ENCODE measurements at regions not wholly inside any gene's neighbourhood (a gene's known extent, or its start where the extent isn't known, plus 50 kb on each side); places are given as distances from the start of the nearest gene placed in this dataset.

- Histone ChIP-seq H3K27ac (ENCODE audit: low read length) (no peak overlapping the region), H4K20me1 (ENCODE audit: insufficient read depth, low read length) (no peaks in the 10 kb centered on the region), H3K36me3 (ENCODE audit: insufficient read depth, low read length) (no peaks in the 10 kb centered on the region), H3K9me3 (ENCODE audit: insufficient read depth, low read length, severe bottlenecking) (no peaks in the 10 kb centered on the region), H3K27me3 (ENCODE audit: insufficient read depth, low read length, poor library complexity) (no peaks in the 10 kb centered on the region), H3K4me3 (ENCODE audit: low read depth in 1 of 2, low read length in 2 of 2) (no peak overlapping the region), H3K9ac (ENCODE audit: low read depth, low read length) (no peak overlapping the region), H2AFZ (ENCODE audit: low read depth, low read length) (no peak overlapping the region), H3K4me1 (ENCODE audit: insufficient read depth, low read length) (0 out of 2 replicates have a peak, but pooled peaks cover 7% of the 10 kb centered on the region), H3K4me2 (ENCODE audit: insufficient read depth, low read length) (no peak overlapping the region), H3K79me2 (ENCODE audit: insufficient read depth, low read length) (no peaks in the 10 kb centered on the region)
- TF ChIP-seq CTCF (IDR thresholded peaks at IDR 0.05; ENCODE audit: borderline replicate concordance, extremely low read depth, low read length, poor library complexity, severe bottlenecking): no peak
- no peak for TF ChIP-seq EZH2 (IDR thresholded peaks at IDR 0.05; ENCODE audit: borderline replicate concordance, low read depth, low read length, severe bottlenecking)
- DNase-seq (no peak), ATAC-seq (ENCODE audit: insufficient read depth, low read depth) (no peak)
Observed at GRCh38 chr1:192238421-192238820, 78.4 kb upstream of the RGS21 start.

- Histone ChIP-seq H3K79me2 (ENCODE audit: insufficient read depth, low read length) (no peaks in the 10 kb centered on the region), H3K4me3 (ENCODE audit: low read depth in 1 of 2, low read length in 2 of 2) (no peak overlapping the region), H3K27ac (ENCODE audit: low read length) (no peak overlapping the region), H3K9ac (ENCODE audit: low read depth, low read length) (no peak overlapping the region), H2AFZ (ENCODE audit: low read depth, low read length) (no peak overlapping the region), H3K4me2 (ENCODE audit: insufficient read depth, low read length) (no peak overlapping the region), H3K9me3 (ENCODE audit: insufficient read depth, low read length, severe bottlenecking) (peaks cover 8% of the 10 kb centered on the region), H4K20me1 (ENCODE audit: insufficient read depth, low read length) (no peaks in the 10 kb centered on the region), H3K27me3 (ENCODE audit: insufficient read depth, low read length, poor library complexity) (no peaks in the 10 kb centered on the region), H3K36me3 (ENCODE audit: insufficient read depth, low read length) (no peaks in the 10 kb centered on the region), H3K4me1 (ENCODE audit: insufficient read depth, low read length) (no peaks in the 10 kb centered on the region)
- DNase-seq (no peak), ATAC-seq (ENCODE audit: insufficient read depth, low read depth) (no peak)
- TF ChIP-seq CTCF (IDR thresholded peaks at IDR 0.05; ENCODE audit: borderline replicate concordance, extremely low read depth, low read length, poor library complexity, severe bottlenecking) (no peak), EZH2 (IDR thresholded peaks at IDR 0.05; ENCODE audit: borderline replicate concordance, low read depth, low read length, severe bottlenecking) (no peak)
Observed at GRCh38 chr1:192243721-192244120, 73.1 kb upstream of the RGS21 start.

- Histone ChIP-seq H3K9ac (ENCODE audit: low read depth, low read length) (no peak overlapping the region), H3K27me3 (ENCODE audit: insufficient read depth, low read length, poor library complexity) (no peaks in the 10 kb centered on the region), H3K4me2 (ENCODE audit: insufficient read depth, low read length) (no peak overlapping the region), H3K27ac (ENCODE audit: low read length) (no peak overlapping the region), H4K20me1 (ENCODE audit: insufficient read depth, low read length) (no peaks in the 10 kb centered on the region), H3K9me3 (ENCODE audit: insufficient read depth, low read length, severe bottlenecking) (no peaks in the 10 kb centered on the region), H3K4me3 (ENCODE audit: low read depth in 1 of 2, low read length in 2 of 2) (no peak overlapping the region), H3K4me1 (ENCODE audit: insufficient read depth, low read length) (no peaks in the 10 kb centered on the region), H2AFZ (ENCODE audit: low read depth, low read length) (no peak overlapping the region), H3K79me2 (ENCODE audit: insufficient read depth, low read length) (no peaks in the 10 kb centered on the region), H3K36me3 (ENCODE audit: insufficient read depth, low read length) (no peaks in the 10 kb centered on the region)
- TF ChIP-seq CTCF (IDR thresholded peaks at IDR 0.05; ENCODE audit: borderline replicate concordance, extremely low read depth, low read length, poor library complexity, severe bottlenecking) (no peak), EZH2 (IDR thresholded peaks at IDR 0.05; ENCODE audit: borderline replicate concordance, low read depth, low read length, severe bottlenecking) (no peak)
- ATAC-seq (ENCODE audit: insufficient read depth, low read depth): no peak; the same call in 2 of the 3 replicates
- no peak for DNase-seq
Observed at GRCh38 chr1:192251735-192252134, 65.1 kb upstream of the RGS21 start.

DNA sequence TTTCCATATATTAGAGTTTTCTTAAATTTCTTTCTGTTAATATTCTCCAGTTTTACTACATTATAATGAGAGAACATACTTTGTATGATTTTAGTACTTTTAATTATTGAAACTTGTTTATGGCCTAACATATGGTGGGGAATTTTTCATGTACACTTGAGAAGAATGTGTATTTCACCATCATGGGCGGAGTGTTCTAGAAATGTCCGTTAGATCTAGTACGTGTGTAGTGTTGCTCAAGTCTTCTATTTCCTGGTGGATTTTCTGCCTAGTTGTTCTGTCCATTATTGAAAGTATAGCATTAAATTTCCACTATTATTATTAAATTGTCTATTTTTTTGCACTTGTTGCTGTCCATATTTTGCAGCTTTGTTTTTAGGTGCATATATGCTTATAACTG lies 64.0 kb upstream of the RGS21 start:
- Histone ChIP-seq H3K4me3 (ENCODE audit: low read depth in 1 of 2, low read length in 2 of 2) (no peak overlapping the region), H4K20me1 (ENCODE audit: insufficient read depth, low read length) (no peaks in the 10 kb centered on the region), H3K4me1 (ENCODE audit: insufficient read depth, low read length) (no peaks in the 10 kb centered on the region), H3K9ac (ENCODE audit: low read depth, low read length) (no peak overlapping the region), H3K9me3 (ENCODE audit: insufficient read depth, low read length, severe bottlenecking) (no peaks in the 10 kb centered on the region), H2AFZ (ENCODE audit: low read depth, low read length) (no peak overlapping the region), H3K27ac (ENCODE audit: low read length) (no peak overlapping the region), H3K79me2 (ENCODE audit: insufficient read depth, low read length) (no peaks in the 10 kb centered on the region), H3K4me2 (ENCODE audit: insufficient read depth, low read length) (no peak overlapping the region), H3K27me3 (ENCODE audit: insufficient read depth, low read length, poor library complexity) (no peaks in the 10 kb centered on the region), H3K36me3 (ENCODE audit: insufficient read depth, low read length) (no peaks in the 10 kb centered on the region)
- DNase-seq (no peak), ATAC-seq (ENCODE audit: insufficient read depth, low read depth) (no peak)
- TF ChIP-seq EZH2 (IDR thresholded peaks at IDR 0.05; ENCODE audit: borderline replicate concordance, low read depth, low read length, severe bottlenecking) (no peak), CTCF (IDR thresholded peaks at IDR 0.05; ENCODE audit: borderline replicate concordance, extremely low read depth, low read length, poor library complexity, severe bottlenecking) (no peak)
